ENCODE measurements at regions not wholly inside any gene's neighbourhood (a gene's known extent, or its start where the extent isn't known, plus 50 kb on each side); places are given as distances from the start of the nearest gene placed in this dataset.

DNA sequence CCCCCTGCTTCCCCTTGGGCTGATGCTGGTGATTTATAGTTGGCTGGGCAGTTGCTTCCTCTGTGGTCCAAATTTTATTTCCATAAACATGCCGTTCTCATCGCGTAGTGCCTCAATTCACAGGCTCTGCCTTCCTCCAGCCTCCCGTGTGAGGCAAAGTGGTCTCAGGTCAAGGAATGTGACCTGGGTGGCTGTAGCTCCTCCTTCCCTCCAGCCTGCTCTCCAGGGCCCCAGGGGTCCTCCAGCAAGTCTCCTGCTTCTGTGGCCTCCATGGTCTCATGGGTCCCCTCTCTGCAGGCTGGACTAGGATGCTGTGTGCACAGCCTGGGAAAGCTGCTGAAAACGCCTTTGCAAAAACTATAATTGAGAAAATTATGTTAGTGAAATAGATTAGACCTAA lies 694.1 kb downstream of the BRD1 start:
- H3K9me3 Mint-ChIP-seq, result peaks cover 0 to 7% (median 0%) of the 10 kb centered on the region in 3 donors
- no peaks in the 10 kb centered on the region for H3K4me1 ChIP-seq (ENCODE audit: control insufficient read depth in 1 of 2, extremely low read depth in 1 of 2, insufficient read depth in 2 of 2, low read length in 2 of 2)

DNA sequence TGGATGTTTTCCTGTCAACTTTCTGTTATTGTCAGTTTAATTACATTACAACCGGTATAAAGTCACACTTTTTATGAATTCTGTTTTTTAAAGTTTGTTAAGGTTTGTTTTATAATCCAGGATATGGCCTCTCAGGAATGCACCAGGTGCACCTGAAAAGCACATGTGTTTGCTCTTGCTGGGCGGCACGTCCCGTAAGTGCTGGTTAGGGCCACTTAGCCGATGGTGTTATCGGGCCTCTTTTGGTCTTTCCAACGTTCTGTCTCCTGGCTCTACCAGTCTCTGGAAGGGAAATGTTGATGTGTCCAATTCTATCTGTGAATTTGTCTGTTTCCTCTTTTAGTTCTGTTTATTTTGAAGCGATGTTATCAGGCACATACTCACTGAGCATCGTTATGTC lies 695.7 kb downstream of the BRD1 start:
- CTCF ChIA-PET, result no interaction called here
- no peaks in the 10 kb centered on the region for H3K36me3 Mint-ChIP-seq
- WGBS (ENCODE audit: insufficient coverage), result 73% methylated on average over 5 of the region's 9 CpGs
- H3K27me3 Mint-ChIP-seq, result peaks cover 29 to 33% of the 10 kb centered on the region in 2 donors
- no peak for DNase-seq
- POLR2A ChIA-PET, result interaction anchor here in 1 of 2 donors (0.7 kb wide), 1 partner anchor 1672 kb away, joined by 3 read pairs; no protein-coding TSS in a partner anchor
- H3K9me3 Mint-ChIP-seq, result peaks cover 0 to 4% (median 0%) of the 10 kb centered on the region in 3 donors
- no peak overlapping the region for H3K27ac Mint-ChIP-seq
- H3K27ac ChIP-seq (ENCODE audit: low read length), result no peak overlapping the region
- no peaks in the 10 kb centered on the region for H3K4me1 ChIP-seq (ENCODE audit: control insufficient read depth in 1 of 2, extremely low read depth in 1 of 2, insufficient read depth in 2 of 2, low read length in 2 of 2)
- no peak for ATAC-seq (replicated peaks in 1 of 4)
- H3K4me3 Mint-ChIP-seq, result no peak overlapping the region
- H3K27me3 ChIP-seq (replicated peaks in 1 of 2; ENCODE audit: control insufficient read depth in 2 of 2, extremely low read depth in 1 of 2, insufficient read depth in 2 of 2, low read length in 1 of 2), result peaks cover 0 to 24% of the 10 kb centered on the region in 2 experiments
- no peaks in the 10 kb centered on the region for H3K9me3 ChIP-seq
- no peaks in the 10 kb centered on the region for H3K4me1 Mint-ChIP-seq
- no peaks in the 10 kb centered on the region for H3K36me3 ChIP-seq (ENCODE audit: control insufficient read depth in 2 of 2, extremely low read depth in 1 of 2, insufficient read depth in 1 of 2, low read length in 1 of 2)
- H3K4me3 ChIP-seq (ENCODE audit: control insufficient read depth in 1 of 2, extremely low read depth in 1 of 2, low read length in 1 of 2), result no peak overlapping the region

More for the DNA sequence above, 694.1 kb downstream of the BRD1 start:
- Mint-ChIP-seq H3K4me1 (no peaks in the 10 kb centered on the region), H3K27me3 (peaks cover 35 to 39% of the 10 kb centered on the region in 2 donors), H3K4me3 (no peak overlapping the region), H3K27ac (no peak overlapping the region), H3K36me3 (no peaks in the 10 kb centered on the region)
- DNase-seq (no peak), ATAC-seq (replicated peaks in 1 of 4) (no peak)
- Histone ChIP-seq H3K9me3 (no peaks in the 10 kb centered on the region), H3K4me3 (ENCODE audit: control insufficient read depth in 1 of 2, extremely low read depth in 1 of 2, low read length in 1 of 2) (no peak overlapping the region), H3K36me3 (ENCODE audit: control insufficient read depth in 2 of 2, extremely low read depth in 1 of 2, insufficient read depth in 1 of 2, low read length in 1 of 2) (no peaks in the 10 kb centered on the region), H3K27ac (ENCODE audit: low read length) (no peak overlapping the region), H3K27me3 (replicated peaks in 1 of 2; ENCODE audit: control insufficient read depth in 2 of 2, extremely low read depth in 1 of 2, insufficient read depth in 2 of 2, low read length in 1 of 2) (peaks cover 0 to 30% of the 10 kb centered on the region in 2 experiments)
- ChIA-PET CTCF (no interaction called here), POLR2A (no interaction called here)
- 4% methylated on average over 3 of the region's 5 CpGs for WGBS (ENCODE audit: insufficient coverage)

DNA sequence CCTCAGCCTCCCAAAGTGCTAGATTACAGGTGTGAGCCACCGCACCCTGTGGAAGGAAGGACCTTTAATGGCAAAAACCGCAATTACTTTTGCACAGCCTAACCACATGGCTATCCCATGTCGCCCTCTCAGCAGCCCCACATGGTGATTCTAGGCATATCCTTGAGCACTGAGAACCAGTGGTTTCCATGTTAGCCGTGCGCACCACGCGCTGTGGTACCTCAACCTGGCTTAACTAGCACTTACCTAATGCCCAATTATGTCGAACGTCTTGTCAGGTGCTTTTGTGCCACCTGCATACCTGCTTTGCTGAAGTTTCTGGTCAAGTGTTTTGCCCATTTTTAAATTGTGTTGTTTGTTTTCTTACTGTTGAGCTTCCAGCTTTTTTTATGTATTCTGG lies 697.9 kb downstream of the BRD1 start:
- no peaks in the 10 kb centered on the region for H3K36me3 Mint-ChIP-seq

DNA sequence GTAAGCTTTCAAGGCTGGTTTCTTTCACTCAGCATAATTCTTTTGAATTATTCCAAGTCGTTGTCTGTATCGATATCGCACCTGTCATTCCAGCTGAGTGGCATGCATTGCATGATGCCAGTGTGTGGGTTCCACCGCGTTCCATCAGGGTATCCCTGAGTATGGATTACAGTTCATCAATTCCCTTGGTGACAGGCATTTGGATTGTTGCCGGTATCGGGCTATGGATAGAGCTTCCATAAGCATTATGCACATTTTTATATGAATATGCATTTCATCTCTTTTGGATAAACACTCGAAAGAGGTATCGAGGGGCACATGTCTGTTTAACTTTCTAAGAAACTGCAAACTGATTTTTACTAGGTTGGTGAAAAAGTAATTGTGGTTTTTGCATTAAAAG lies 698.8 kb downstream of the BRD1 start:
- ATAC-seq (replicated peaks in 1 of 4), result no peak
- Mint-ChIP-seq H3K27me3 (peaks cover 17% of the 10 kb centered on the region in 2 donors), H3K4me1 (no peaks in the 10 kb centered on the region), H3K27ac (no peak overlapping the region), H3K4me3 (no peak overlapping the region), H3K9me3 (peaks cover 0 to 4% (median 0%) of the 10 kb centered on the region in 3 donors), H3K36me3 (no peaks in the 10 kb centered on the region)
- DNase-seq, result no peak
- no peaks in the 10 kb centered on the region for H3K9me3 ChIP-seq
- H3K4me1 ChIP-seq (ENCODE audit: control insufficient read depth in 1 of 2, extremely low read depth in 1 of 2, insufficient read depth in 2 of 2, low read length in 2 of 2), result no peaks in the 10 kb centered on the region
- ChIA-PET POLR2A (interaction anchor here in 1 of 2 donors (0.6 kb wide), 1 partner anchor 177 kb away, joined by 3 read pairs; no protein-coding TSS in a partner anchor), CTCF (no interaction called here)
- no peaks in the 10 kb centered on the region for H3K36me3 ChIP-seq (ENCODE audit: control insufficient read depth in 2 of 2, extremely low read depth in 1 of 2, insufficient read depth in 1 of 2, low read length in 1 of 2)
- 90% methylated on average over 5 of the region's 9 CpGs for WGBS (ENCODE audit: insufficient coverage)
- no peak overlapping the region for H3K4me3 ChIP-seq (ENCODE audit: control insufficient read depth in 1 of 2, extremely low read depth in 1 of 2, low read length in 1 of 2)
- H3K27ac ChIP-seq (ENCODE audit: low read length), result no peak overlapping the region
- peaks cover 0 to 12% of the 10 kb centered on the region in 2 experiments for H3K27me3 ChIP-seq (replicated peaks in 1 of 2; ENCODE audit: control insufficient read depth in 2 of 2, extremely low read depth in 1 of 2, insufficient read depth in 2 of 2, low read length in 1 of 2)

More for the DNA sequence above, 697.9 kb downstream of the BRD1 start:
- WGBS (ENCODE audit: insufficient coverage), result 93% methylated on average over 7 of the region's 9 CpGs
- Histone ChIP-seq H3K9me3 (no peaks in the 10 kb centered on the region), H3K4me3 (ENCODE audit: control insufficient read depth in 1 of 2, extremely low read depth in 1 of 2, low read length in 1 of 2) (no peak overlapping the region), H3K36me3 (ENCODE audit: control insufficient read depth in 2 of 2, extremely low read depth in 1 of 2, insufficient read depth in 1 of 2, low read length in 1 of 2) (no peaks in the 10 kb centered on the region), H3K27ac (ENCODE audit: low read length) (no peak overlapping the region), H3K4me1 (ENCODE audit: control insufficient read depth in 1 of 2, extremely low read depth in 1 of 2, insufficient read depth in 2 of 2, low read length in 2 of 2) (no peaks in the 10 kb centered on the region), H3K27me3 (replicated peaks in 1 of 2; ENCODE audit: control insufficient read depth in 2 of 2, extremely low read depth in 1 of 2, insufficient read depth in 2 of 2, low read length in 1 of 2) (peaks cover 0 to 17% of the 10 kb centered on the region in 2 experiments)
- Mint-ChIP-seq H3K27ac (no peak overlapping the region), H3K27me3 (peaks cover 16 to 25% of the 10 kb centered on the region in 2 donors), H3K9me3 (peaks cover 0 to 4% (median 0%) of the 10 kb centered on the region in 3 donors), H3K4me3 (no peak overlapping the region), H3K4me1 (no peaks in the 10 kb centered on the region)
- ChIA-PET CTCF (no interaction called here), POLR2A (no interaction called here)
- DNase-seq (no peak), ATAC-seq (replicated peaks in 1 of 4) (no peak)

- Mint-ChIP-seq H3K36me3 (no peaks in the 10 kb centered on the region), H3K4me3 (no peak overlapping the region)
- POLR2A ChIA-PET, result no interaction called here
Observed at GRCh38 chr22:49124608-49125007, 703.1 kb downstream of the BRD1 start.

GRCh38 chr22:49123621-49124192 lies 704.0 kb downstream of the BRD1 start:
- ChIA-PET CTCF (no interaction called here), POLR2A (no interaction called here)
- Histone ChIP-seq H3K27me3 (replicated peaks in 1 of 2; ENCODE audit: control insufficient read depth in 2 of 2, extremely low read depth in 1 of 2, insufficient read depth in 2 of 2, low read length in 1 of 2) (peaks cover 0 to 10% of the 10 kb centered on the region in 2 experiments), H3K4me1 (ENCODE audit: control insufficient read depth in 1 of 2, extremely low read depth in 1 of 2, insufficient read depth in 2 of 2, low read length in 2 of 2) (no peaks in the 10 kb centered on the region), H3K9me3 (no peaks in the 10 kb centered on the region), H3K27ac (ENCODE audit: low read length) (no peak overlapping the region), H3K4me3 (ENCODE audit: control insufficient read depth in 1 of 2, extremely low read depth in 1 of 2, low read length in 1 of 2) (no peak overlapping the region), H3K36me3 (ENCODE audit: control insufficient read depth in 2 of 2, extremely low read depth in 1 of 2, insufficient read depth in 1 of 2, low read length in 1 of 2) (no peaks in the 10 kb centered on the region)
- H3K4me3 Mint-ChIP-seq, result no peak overlapping the region
- 70% methylated on average over 11 of the region's 11 CpGs for WGBS (ENCODE audit: insufficient coverage)
- peaks cover 2 to 6% (median 3%) of the 10 kb centered on the region in 3 donors for H3K9me3 Mint-ChIP-seq
- ATAC-seq (replicated peaks in 1 of 4) (no peak), DNase-seq (no peak)
- no peak overlapping the region for H3K27ac Mint-ChIP-seq
- no peaks in the 10 kb centered on the region for H3K4me1 Mint-ChIP-seq
- no peaks in the 10 kb centered on the region for H3K36me3 Mint-ChIP-seq
- peaks cover 10 to 15% of the 10 kb centered on the region in 2 donors for H3K27me3 Mint-ChIP-seq

More at GRCh38 chr22:49124608-49125007, 703.1 kb downstream of the BRD1 start:
- WGBS (ENCODE audit: insufficient coverage), result 91% methylated on average over 4 of the region's 5 CpGs
- H3K9me3 ChIP-seq, result no peaks in the 10 kb centered on the region
- Mint-ChIP-seq H3K27me3 (peaks cover 10 to 16% of the 10 kb centered on the region in 2 donors), H3K9me3 (peaks cover 2 to 7% (median 3%) of the 10 kb centered on the region in 3 donors), H3K4me1 (no peaks in the 10 kb centered on the region), H3K27ac (no peak overlapping the region)
- H3K4me3 ChIP-seq (ENCODE audit: control insufficient read depth in 1 of 2, extremely low read depth in 1 of 2, low read length in 1 of 2), result no peak overlapping the region
- ATAC-seq (replicated peaks in 1 of 4) (no peak), DNase-seq (no peak)
- H3K4me1 ChIP-seq (ENCODE audit: control insufficient read depth in 1 of 2, extremely low read depth in 1 of 2, insufficient read depth in 2 of 2, low read length in 2 of 2), result no peaks in the 10 kb centered on the region
- H3K36me3 ChIP-seq (ENCODE audit: control insufficient read depth in 2 of 2, extremely low read depth in 1 of 2, insufficient read depth in 1 of 2, low read length in 1 of 2), result no peaks in the 10 kb centered on the region
- no peak overlapping the region for H3K27ac ChIP-seq (ENCODE audit: low read length)
- CTCF ChIA-PET, result no interaction called here
- H3K27me3 ChIP-seq (replicated peaks in 1 of 2; ENCODE audit: control insufficient read depth in 2 of 2, extremely low read depth in 1 of 2, insufficient read depth in 2 of 2, low read length in 1 of 2), result peaks cover 0 to 9% of the 10 kb centered on the region in 2 experiments

All from T-cell (primary cell).